Germinal center (tissue), 1 donor: ENCODE measurements at regions not wholly inside any gene's neighbourhood (a gene's known extent, or its start where the extent isn't known, plus 50 kb on each side); places are given as distances from the start of the nearest gene placed in this dataset.
"Not testable (repeated sequence)": the region's sequence is repeated elsewhere in the genome, so short reads cannot be mapped to it uniquely, and the experiment has no call there.

Experiments
- DNase-seq: peaks from one replicate; pipeline ENCODE4 v3.0.0; 2012; ENCODE audit warnings: mixed read lengths, low spot score

DNA sequence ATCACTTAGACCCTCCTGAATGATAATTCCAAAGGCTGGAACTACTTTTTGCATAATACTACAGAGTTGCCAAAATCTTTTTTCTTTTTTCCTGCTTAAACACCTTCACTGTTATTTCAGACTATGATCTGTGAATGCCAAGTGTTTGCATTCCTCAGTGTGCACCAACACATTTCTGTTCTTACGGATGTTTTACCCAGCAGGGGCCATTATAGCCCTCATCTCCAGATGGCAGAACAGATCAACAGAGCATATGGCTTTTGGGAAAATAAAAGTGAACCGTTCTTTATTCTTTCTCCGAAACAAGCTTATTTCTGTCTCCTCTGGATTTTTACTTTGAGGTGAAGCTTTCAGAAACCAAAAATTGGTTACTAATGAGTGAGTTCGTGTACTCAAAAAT is 1226.6 kb upstream of the FAM98A start:
- DNase-seq = no peak

DNA sequence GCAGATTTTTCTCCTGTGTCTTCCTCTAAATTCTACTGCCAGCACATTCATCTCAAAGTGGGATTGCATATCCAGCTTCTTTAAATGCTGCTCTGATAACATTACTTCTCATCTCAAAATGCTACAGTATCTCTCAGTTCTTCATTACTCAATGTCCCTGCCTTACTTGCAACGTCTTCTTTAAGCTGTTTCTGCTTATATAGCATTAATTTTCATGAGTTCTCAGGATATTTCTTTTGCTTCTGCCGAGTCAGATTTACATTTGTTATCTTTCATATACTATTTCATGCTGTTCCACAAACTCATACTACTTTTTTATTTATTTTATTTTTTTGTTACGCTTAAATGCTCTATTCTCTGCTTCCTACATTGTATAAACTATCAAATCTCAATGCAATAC is 1223.5 kb upstream of the FAM98A start:
- no peak for DNase-seq

GRCh38 chr2:34815052-34815741 is 1216.1 kb upstream of the FAM98A start:
- no peak for DNase-seq

DNA sequence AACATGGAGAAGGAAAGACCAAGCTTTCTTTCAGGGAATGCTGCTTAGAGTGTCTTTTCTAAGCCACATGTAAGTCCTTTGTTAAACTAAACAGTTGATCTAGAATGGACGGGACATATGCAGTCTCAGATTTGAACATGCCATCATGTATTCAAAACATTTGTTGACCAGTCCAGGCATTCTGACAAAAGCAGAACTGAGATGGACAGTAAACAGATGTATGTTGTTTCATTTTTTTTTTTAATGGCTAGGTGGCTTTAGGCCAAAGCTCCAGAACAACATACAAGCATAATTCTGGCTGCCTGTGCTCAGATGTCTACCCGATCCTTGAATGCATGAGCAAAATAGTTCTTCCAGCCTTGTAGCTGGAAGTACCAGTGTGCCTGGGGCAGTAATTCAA is 1211.4 kb upstream of the FAM98A start:
- DNase-seq = no peak

GRCh38 chr2:34808426-34808825 is 1209.3 kb upstream of the FAM98A start:
- DNase-seq = no peak

GRCh38 chr2:34806891-34807290 is 1207.8 kb upstream of the FAM98A start:
- no peak for DNase-seq

GRCh38 chr2:34806396-34806795 is 1207.3 kb upstream of the FAM98A start:
- DNase-seq = no peak

GRCh38 chr2:34799556-34799955 is 1200.5 kb upstream of the FAM98A start:
- no peak for DNase-seq

GRCh38 chr2:34795586-34795985 is 1196.5 kb upstream of the FAM98A start:
- DNase-seq = not testable (repeated sequence)

- no peak for DNase-seq
Observed at GRCh38 chr2:34789169-34789568, 1190.1 kb upstream of the FAM98A start.

GRCh38 chr2:34787341-34787740 is 1188.2 kb upstream of the FAM98A start:
- DNase-seq = no peak

- no peak for DNase-seq
Observed at GRCh38 chr2:34785206-34785785, 1186.2 kb upstream of the FAM98A start.

DNA sequence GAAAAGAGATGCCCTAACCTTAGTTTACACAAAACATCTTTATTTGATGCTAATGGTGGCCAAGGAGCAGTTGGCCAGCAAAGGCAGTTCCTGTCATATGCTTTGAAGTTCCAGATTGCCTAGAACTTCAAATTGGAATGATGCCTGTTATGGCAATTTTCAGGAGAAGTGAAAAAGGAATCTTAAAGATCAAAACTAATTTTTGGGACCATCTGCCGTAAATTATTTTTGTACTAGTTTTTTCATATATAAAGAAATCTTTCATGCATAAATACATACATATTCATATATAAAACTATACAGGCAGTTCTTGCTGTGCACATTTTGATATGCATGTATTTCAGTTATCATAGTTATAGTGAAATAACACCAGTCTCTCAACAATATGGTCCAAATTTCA is 1185.6 kb upstream of the FAM98A start:
- no peak for DNase-seq

DNA sequence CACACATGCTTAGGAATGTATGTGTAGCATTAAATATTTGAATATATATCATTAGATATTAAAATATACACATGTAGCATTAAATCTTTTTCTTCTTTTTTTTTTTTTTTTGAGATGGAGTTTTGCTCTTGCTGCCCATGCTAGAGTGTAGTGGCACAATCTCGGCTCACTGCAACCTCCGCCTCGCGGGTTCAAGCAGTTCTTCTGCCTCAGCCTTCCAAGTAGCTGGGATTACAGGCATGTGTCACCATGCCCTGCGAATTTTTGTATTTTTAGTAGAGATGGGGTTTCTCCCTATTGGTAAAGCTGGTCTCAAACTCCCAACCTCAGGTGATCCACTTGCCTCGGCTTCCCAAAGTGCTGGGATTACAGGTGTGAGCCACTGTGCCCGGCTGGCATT is 1151.6 kb upstream of the FAM98A start:
- not testable (repeated sequence) for DNase-seq

- no peak for DNase-seq
Observed at GRCh38 chr2:34747643-34748042, 1148.5 kb upstream of the FAM98A start.

DNA sequence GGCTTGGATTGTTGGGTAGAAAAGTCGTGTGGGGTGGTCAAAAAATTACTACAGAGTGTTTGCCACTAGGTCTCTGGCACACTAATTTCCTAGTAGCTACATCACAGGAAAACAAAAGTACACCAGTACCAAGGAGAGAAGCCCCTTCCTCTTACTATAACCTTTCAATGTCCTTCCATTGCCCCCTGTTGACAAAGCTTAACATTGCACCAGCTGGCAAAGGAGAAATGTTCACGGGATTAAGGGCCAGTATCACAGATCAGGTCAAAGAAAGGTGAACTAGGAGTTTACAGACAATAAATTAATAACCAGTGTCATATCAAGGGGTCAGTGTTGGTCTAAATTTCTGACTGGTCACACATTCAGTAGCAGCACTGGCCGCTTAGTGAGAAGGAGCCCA is 1139.6 kb upstream of the FAM98A start:
- no peak for DNase-seq

DNA sequence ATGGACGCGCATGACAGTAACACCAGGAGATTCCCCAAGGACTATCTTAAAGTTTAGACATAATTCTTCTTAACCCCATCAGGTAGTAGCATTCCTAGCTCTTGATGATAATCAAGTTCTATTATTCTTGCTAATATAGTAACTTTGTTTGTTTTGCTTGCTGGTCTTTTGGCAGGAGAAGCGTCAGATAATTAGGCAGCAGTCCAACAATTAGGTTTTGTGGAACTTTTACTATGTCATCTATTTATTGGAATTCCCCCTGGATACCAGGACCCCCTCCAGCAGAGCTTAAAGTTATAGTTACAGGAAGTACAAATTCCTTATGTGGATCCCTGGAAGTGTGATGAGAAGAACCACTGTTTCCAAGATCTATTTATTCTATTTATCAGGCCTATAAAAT is 1138.0 kb upstream of the FAM98A start:
- no peak for DNase-seq

DNA sequence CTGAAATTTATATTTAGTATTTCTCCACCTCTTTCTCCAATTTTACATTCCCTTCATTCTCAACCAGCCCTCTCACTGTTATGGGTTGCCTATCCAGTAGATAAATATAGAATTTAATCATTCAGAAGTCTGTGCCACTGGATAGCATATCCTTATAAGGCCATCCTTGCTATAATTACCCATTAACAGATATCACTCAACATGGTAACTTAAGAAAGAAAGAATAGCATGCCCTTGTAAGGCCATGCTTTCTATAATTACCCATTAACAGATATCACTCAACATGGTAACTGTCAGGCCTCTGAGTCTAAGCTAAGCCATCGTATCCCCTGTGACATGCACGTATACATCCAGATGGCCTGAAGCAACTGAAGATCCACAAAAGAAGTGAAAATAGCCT is 1137.4 kb upstream of the FAM98A start:
- no peak for DNase-seq

DNA sequence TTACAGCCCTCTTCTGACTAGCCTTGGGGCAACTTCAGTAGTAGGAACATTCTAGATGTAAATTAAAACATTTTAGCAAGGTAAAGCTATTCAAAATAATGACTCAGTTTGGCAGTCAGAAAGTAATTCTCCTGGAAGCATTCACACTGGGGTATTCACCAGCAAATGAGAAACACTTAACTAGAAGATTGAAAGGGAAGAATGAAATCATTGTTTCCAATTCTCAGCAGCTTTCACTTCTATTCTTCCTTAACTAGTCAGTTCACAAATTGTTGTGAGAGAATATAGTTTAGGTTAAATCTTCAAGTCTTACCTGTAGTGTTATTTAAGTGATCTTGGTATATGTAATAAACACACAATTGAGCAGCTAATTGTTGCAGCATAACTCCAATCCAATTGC is 1135.6 kb upstream of the FAM98A start:
- no peak for DNase-seq

GRCh38 chr2:34734042-34734441 is 1134.9 kb upstream of the FAM98A start:
- DNase-seq = no peak

DNA sequence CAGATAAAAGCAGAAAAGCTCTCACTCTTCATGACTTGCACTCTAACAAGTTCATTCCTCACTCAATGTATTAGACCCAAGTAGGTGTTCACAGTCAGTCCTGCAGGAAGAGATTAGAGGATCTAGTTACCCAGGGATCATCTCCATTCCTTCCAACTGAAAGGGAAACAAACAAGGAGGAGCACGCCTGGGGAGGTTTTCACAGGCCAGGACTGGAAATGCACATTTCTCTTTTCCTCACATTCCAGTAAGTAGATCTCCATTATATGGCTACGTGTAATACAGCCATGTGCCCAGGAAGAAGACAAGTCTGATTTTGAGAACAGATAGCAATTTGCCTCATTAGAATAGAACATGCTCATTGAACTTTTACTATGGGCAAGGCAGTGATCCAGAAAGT is 1132.2 kb upstream of the FAM98A start:
- DNase-seq = no peak

GRCh38 chr2:34729845-34730244 is 1130.7 kb upstream of the FAM98A start:
- no peak for DNase-seq

DNA sequence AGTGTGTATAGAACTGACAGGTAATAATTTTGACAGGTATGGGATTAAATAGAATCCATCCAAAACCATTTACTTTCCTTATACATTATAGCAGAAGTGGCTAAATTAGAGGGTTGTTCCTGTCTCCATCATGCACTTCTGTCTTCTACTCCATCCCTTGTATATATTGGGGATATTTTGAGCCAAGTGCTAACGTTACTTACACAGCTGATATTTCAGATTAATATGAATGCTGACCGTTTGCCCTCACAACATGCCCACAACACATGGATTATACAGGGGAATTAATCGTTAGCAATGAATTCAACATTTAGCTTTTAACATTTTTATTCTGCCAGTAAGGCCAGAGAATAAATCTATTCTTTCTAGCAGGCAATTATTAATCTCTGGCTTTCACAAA is 1125.0 kb upstream of the FAM98A start:
- DNase-seq = no peak

- DNase-seq = no peak
Observed at GRCh38 chr2:34723683-34724082, 1124.6 kb upstream of the FAM98A start.
